NCI-H2081 treated with DMSO at 0.1 percent for 48 hours (cell line): ENCODE measurements at regions not wholly inside any gene's neighbourhood (a gene's known extent, or its start where the extent isn't known, plus 50 kb on each side); places are given as distances from the start of the nearest gene placed in this dataset.

ENCODE experiments used
- DNase-seq: peaks from one replicate; lab custom pipeline; 2025; lab: John Stamatoyannopoulos, UW

DNA sequence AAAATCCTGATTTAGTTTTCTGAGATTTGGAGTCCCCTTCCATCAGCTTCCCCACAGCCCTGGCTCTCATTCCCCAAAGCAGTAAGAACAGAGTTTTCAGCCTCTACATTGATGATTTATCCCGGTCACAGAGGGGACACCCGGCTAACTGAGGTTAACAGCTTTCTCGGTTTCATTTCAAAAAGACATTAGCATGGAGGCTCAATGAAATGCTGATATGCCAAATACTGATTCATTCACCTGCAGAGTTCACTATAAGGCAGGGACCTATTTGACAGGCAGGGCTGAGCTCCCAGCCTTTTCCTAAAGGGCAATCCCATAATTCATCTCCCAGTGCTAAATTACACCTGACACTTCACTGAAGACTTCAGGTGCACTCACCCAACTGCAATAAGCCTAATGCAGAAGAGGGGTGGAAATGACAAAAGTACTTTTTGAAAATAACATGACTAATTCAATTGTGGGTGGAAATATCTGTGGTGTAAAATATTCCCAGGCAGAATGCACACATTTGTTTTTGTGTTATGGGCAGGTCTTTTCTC lies 99.8 kb upstream of the PMFBP1 start:
- DNase-seq = no peak

DNA sequence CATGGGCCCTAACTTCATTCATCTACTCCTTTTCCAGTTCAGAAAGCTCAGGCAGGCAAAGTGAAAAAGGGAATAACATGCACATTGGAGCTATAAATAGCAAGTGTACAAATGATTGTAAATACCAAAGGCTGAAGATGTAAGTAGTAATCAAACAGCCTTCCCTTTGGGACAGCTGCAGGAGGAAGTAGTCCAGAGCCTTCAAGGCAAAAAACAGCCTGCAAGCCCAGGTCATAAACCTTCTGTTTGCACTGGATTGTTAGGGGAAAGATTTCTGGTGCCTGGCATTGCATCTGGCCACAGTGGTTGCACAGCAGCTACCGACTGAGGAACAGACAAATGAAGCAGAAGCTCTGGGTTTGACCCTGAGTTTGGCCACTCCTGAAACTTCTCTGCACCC lies 98.6 kb upstream of the PMFBP1 start:
- no peak for DNase-seq

DNA sequence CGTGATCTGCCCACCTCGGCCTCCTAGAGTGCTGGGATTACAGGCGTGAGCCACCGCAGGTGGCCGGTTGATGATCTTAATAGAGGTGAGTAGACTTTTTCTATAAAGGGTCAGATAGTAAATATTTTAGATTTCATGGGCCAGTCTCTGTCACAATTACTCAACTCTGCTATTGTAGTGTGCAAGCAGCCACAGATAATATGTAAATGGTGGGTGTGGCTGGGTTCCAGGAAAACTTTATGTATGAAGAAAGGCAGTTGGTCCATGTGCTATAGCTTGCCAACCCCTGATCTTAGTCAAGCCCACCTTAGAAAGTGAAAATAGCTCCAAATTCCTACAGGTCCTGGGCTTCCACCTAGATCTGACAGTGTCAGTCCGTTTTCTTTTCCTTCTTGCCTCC lies 94.9 kb upstream of the PMFBP1 start:
- no peak for DNase-seq

DNA sequence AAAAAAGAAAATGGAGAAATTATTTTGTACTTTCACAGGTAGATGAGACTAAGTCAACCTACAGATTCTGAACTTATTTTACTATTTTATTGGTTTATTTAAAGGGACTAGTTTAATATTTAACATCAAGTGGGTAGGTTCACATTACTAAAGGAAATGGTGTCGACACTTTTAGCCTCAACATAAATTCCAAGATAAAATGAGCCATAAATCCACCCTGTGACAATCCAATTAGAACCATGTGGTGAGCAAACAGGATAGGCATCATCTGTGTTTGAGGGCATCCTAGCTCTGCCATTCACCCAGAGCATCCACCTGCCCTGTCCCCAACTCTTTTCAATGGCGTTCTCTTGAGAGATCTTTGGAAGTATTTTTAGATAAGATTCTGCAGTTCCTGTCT lies 92.8 kb upstream of the PMFBP1 start:
- DNase-seq = no peak

DNA sequence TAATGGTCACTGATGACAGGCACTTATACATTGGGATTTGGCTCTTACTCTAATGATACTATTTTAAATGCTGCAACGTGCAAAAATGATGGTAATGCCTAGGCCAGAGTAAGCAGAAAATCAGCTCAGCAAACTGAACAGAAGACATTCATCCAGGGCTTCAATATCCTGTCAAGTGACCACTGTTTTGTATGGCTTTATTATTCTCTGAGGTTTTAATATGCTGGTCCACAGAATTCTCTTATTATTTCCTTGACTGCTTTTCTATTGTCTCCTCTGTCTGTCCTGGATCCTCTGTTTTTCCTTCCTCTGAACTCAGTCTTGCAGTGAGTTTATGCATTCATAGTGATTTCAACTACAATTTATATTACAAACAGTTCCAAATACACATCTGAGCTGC lies 90.8 kb upstream of the PMFBP1 start:
- DNase-seq = no peak

DNA sequence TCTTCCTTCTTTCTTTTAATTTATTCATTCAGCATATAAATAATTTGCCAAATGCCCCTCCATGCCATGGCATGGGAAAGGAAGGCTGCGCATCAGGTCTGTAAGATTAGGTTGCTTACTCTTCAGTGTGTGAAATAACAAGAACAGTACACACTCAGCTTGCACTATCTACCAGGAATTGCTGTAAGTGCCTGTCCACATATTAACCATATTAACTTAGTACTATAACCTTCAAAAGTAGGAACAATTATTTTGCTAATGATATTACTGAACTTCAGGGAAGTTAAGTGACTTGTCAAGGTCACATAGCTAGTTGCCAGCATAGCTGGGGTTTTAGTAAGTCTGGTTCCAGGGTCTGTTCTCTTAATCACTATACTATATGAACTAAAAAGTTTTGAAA lies 89.2 kb upstream of the PMFBP1 start:
- no peak for DNase-seq

DNA sequence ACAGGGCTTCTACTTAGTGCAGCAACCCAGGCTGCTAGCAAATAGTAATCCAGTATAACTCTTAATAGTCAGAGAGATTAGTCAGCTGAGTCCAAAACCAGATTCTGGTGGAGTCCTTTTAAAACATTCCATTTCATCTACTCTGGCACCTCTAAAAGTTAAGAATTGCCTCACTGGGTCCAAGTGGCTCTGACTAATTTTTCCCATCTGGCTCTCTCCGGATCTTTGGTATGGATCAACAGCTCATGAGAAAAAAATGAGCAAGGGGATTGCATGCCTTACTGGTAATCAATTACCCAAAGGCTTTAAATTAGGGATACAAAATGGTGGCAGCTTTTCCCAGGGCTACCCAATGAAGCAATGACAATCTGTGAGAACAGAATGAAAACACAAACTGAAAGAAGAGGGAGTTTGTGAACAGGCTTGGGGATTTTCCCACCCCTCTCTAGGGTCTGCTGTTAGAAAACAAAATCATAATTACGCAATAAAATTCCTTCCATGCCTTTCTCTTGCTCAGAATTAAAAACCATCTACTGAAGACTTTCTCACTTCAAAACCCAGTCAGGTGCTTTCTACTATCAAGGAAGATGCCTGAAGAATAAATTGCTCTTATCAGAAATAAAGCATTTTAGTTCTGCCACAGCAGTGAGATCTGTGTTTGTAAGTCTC lies 84.6 kb upstream of the PMFBP1 start:
- DNase-seq = no peak

DNA sequence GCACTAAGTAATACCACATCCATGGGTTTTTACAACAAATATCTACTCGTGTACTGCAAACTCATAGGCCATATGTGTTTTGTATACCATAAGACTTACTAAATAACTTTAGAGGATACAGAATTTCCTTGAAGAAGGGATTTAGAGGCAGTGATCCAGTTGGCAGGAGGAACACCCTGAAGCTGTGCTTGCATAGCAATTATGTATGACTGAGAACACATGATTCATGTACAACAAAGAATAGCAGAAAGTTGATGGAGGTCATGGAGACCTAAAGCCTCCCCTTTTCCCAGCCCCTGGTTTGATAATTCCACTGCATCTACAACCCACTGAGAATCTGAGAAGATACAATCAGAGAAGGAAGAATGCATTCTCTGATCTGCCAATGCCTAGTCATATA lies 83.8 kb upstream of the PMFBP1 start:
- no peak for DNase-seq

DNA sequence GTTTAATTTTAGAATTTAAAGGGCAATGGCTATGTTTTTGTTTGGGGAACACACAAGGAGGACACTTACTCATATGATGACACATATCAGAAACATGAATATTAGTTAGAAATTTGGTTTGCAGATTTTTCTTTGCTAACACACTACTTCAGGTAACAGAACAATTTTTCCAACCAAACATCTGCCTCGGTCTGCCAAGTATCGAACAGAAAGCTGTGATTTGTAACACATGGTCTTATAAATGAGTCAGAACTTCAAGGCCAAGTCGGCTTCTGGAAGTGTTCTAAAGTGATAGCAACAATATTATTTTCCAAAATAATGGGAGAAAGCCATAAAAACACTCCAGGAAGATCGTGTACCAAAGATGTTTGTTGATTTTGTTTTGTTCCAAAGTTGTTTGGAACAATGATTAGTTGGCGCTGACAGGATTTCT lies 75.9 kb upstream of the PMFBP1 start:
- DNase-seq = no peak

DNA sequence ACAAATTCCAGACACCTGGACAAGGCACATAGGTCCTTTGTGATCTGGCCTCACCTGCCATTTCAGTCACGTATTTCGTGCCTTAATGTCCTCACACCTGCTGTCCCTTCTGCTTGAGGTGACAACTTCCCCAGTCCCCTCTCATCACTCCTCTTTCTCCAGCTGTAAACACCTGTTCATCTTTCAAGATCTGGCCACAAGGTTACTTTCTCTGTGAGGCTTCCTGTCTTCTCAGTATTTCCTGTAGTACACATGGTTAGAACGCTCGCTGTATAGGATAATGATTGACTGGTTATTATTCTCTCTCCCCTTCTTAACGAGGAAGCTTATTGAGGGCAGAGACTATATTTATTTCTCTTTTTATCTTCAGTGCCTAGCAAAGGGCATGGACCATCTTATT lies 74.5 kb upstream of the PMFBP1 start:
- no peak for DNase-seq

DNA sequence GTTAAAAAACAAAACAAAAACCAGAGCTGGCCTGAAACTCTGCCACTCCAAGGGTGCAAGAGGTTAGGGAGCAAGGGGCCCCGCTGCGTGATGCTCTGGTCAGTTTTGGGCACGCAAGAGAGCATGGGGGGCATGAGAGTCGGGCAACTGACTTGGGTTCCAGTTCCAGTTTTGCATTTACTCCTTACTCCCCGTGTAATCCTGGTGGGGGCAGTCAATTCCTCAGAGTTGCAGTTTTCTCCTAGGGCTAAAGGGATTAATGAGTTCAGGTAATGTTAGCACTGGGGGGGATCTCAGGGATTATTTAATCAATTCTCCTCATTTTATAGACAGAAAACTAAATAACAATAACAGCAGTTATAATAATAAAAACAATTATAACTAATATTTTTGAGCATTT lies 72.9 kb upstream of the PMFBP1 start:
- DNase-seq = no peak

DNA sequence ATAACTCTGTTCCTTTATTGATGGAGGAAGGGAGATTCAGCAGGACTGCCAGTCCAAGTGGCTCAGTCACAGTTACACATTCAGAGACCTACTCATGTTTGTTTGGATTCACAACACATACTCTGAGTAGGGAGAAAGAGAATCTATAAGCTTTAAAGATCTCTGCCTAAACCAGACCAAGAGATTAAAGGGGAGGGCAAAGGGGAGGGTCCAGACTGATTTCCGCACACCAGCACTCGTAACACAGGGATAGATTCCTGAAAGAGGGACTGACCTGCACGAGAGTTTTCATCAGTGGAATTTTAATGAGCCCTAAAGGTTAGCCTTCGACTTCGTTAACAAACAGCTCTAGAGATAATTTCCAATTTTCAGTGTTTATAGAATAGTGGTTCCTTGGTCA lies 71.7 kb upstream of the PMFBP1 start:
- no peak for DNase-seq

DNA sequence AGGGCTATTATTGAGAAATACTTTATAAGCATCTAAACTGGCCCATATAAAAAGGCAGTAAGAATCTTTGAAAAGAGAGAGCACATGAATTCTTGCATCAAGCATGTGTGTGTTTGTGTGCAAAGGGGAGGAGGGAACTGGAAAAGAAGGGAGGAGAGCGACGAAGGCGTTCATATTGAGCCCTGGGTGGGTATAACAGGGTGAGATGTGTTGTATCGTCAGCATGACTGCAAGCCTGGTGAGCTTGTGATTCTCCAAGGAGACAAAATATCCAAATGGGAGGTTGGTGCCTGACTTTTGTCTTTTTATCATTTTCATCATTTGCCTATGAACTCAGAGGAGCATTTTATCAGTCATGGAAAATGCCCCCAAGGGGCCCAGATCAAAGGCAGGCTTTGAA lies 70.8 kb upstream of the PMFBP1 start:
- no peak for DNase-seq

DNA sequence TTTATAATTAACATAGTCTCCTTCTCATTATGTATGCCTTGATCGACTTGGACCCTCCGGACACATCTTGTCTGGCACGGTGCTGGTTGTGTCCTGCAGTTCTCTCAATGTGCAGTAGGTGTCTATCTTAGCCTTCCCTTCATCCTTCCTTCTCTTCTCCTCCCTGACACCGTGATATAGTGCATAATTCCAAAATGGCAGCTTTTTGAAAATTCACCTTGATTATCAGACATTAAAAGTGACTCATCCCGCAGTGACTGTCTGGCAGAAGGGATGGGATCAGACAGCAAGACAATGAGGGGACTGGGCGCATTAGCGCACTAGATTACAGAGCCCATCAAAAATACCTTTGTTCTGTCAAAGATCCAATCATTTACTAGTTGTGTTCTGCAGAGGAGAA lies 70.0 kb upstream of the PMFBP1 start:
- no peak for DNase-seq

DNA sequence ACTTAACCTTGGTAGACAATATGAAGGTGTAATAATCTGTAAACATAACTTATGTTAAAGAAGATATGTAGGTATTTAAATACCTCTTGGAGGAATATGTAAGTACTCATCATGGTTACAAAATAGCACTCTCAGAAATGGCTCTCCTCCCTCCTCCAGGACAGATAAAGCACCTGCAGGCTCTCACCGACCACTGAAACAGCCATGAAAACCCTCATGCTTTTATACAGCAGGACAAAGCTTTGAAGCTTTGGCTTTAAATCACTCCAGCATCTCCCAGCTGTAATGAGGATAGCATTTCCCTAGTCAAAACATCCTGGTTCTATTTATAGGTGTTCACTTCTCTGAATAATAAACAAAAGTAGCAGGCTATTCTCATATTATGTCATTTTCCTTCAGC lies 69.1 kb upstream of the PMFBP1 start:
- no peak for DNase-seq

DNA sequence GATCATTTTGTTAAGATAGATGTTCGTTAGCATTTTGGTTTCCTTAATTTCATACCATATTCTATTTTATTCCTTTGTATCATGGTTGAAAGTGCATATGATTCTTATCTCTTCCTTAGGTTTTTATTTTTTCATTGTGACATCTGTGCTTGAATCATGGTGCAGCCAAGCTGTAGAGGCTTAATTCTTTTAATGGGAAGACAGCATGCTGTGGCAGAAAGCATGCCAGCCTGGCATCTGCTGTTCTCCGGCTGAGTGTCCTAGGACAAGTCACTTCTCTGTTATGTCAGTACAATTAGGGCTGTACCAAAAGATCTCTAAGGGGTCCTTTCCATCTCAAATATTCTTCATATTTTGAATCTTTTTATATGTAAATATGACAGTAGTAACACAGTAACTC lies 68.5 kb upstream of the PMFBP1 start:
- no peak for DNase-seq

DNA sequence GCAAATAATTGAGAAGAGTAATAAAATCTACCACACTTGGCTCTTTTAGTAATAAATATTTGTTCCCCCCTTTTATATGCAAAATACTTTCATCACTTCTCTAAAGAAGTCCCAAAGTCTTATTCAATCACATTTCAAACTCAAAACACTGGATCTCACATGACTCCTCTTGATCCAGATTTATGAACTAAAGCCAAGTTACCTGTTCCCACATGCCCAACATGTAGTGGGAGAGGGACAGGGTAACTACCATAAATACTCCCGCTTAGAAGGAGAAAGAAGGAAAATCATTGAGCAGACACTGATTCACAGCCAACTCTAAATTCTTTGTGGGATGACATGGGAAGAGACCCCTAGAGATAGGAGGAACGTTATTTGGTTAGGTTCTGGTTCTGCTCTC lies 64.9 kb upstream of the PMFBP1 start:
- DNase-seq = no peak

DNA sequence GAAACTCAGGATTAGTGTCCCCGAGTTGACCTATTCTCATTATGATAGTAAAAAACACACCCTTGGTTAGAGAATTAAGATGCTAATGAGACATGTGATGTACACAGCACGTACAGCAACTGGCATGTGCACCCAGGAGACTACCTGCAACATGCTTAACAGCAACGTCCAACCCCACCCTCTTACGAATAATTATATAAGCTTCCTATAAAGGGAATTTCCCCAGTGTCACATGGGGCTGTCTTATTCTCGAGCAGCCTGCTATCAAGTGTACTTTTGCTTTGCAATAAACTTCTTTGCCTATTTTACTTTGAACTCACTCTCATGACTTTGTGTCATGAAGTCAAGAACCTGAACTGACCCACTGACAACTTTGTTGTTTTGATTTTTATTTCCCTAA lies 62.4 kb upstream of the PMFBP1 start:
- DNase-seq = no peak

DNA sequence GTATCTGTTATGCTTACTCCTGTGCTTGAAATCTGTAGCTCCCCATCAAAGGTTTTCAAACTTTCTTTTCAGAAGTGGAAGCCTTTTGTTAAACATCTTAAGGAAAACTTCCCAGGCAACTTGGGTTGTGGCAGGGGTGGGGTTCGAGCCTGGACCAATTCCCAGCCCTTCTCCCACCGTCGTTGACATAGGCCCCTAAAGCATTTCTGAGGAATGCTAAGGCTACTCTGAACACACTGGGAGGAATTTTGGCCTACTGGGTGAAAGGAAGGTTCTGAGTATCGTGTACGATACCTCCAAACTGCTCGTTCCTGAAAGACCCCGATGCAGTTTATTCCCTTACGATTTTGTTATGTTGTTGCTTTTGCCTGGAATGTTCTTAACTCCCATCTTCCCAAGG lies 56.1 kb upstream of the PMFBP1 start:
- DNase-seq = no peak

DNA sequence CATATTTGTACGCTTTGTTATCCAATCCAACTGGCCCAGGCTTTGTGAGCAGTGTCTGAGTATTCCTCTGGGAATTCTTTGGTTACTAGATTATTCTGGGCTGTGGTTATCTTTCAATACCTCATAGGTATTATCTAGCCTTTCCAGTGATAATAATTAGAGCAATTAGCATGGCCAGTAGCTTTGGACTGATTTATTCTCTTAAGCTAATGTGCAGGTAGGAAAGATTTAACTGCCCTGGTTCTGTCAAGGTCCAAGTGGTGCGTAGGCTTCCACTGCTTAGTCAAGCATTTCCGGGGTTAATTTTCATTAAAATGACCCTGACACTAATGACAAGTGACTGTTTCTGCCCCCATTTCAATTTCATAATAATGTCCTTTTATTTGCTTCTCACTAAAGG lies 54.2 kb upstream of the PMFBP1 start:
- DNase-seq = no peak

DNA sequence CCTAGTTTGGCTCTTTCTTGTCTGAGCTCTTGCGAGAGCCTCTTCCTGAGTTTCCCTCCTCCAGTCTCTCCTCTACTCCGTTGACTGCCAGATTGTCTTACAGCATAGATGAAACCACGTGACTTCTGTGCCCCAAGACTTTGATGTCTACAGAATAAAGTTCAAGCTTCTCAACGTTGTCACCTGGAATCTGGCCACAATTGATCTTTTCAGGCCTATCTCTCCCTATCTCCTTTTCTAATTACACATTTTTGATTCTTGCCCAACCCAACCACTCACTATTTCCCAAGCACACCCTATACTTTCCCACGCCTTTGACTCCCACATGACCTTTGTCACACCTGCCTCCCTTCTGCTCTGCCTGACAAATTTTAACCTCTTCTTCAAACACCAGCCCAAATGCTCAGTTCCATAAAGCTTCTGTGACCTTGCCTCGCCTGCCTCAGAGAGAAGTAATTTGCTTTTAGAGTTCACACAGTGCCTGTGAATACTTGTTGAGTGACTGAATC lies 52.4 kb upstream of the PMFBP1 start:
- no peak for DNase-seq

DNA sequence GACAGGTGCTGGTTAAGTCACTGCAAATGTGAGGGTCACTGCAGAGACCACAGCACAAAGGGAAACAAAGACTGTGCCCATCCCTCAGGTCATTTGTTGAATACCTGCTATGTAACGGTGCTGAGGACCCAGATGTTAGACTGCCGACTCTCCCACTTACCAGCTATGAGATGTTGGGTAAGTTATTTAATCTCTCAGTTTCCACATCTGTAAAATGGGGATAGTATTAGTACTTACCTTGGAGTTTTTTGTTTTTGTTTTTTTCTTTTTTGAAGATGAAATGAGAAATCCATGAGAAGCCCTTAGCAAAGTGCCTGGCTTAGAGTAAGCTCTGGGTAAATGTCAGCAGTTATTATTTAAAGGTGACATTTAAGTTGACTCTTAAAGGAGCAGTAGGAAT lies 50.5 kb upstream of the PMFBP1 start:
- DNase-seq = no peak
